Adrenal gland (tissue), 9 donors: ENCODE measurements at regions not wholly inside any gene's neighbourhood (a gene's known extent, or its start where the extent isn't known, plus 50 kb on each side); places are given as distances from the start of the nearest gene placed in this dataset.

Experiments
- DNase-seq, 7 donors: peaks; one replicate each; pipeline ENCODE4 v3.0.0-alpha.2; 2019 to 2020
- H3K27ac ChIP-seq, 5 donors: fragments of 200-600 bp; sonication (generic) in 4 of 5; 1 replicate in 3 of 5; 2 replicates in 2 of 5; pipeline versions ENCODE4 v1.5.1 to v1.8.0; 2016 to 2020; ENCODE audit warnings: mild to moderate bottlenecking in 1 of 5
- H3K27me3 ChIP-seq: fragments of 200-600 bp; 2 replicates; pipeline ENCODE4 v1.8.0; 2021
- H3K36me3 ChIP-seq, 2 donors: fragments of 200-600 bp; replicated peaks in 1 of 2; 1 replicate in 1 of 2; 2 replicates in 1 of 2; pipeline versions ENCODE4 v1.5.1 to v1.8.0; 2018 to 2022
- H3K4me1 ChIP-seq, 2 donors: fragments of 200-600 bp; replicated peaks in 1 of 2; 1 replicate in 1 of 2; 2 replicates in 1 of 2; pipeline versions ENCODE4 v1.5.1 to v1.8.0; 2018 to 2021
- H3K4me3 ChIP-seq, 4 donors: fragments of 200-600 bp; sonication (generic) in 3 of 4; one replicate each; pipeline ENCODE4 v1.5.1; 2016 to 2018
- H3K9me3 ChIP-seq, 3 donors: fragments of 200-600 bp; sonication (generic) in 1 of 3; replicated peaks in 1 of 3; 1 replicate in 2 of 3; 2 replicates in 1 of 3; pipeline versions ENCODE4 v1.5.1 to v1.8.0; 2016 to 2021
- CTCF ChIP-seq, 6 experiments: fragments of 450-650 bp in 4 of 6; fragments of 200-600 bp in 2 of 6; sonication (generic) in 1 of 6; IDR thresholded peaks; 1 replicate in 5 of 6; 2 replicates in 1 of 6; pipeline versions ENCODE4 v1.5.1 to v1.8.0; 2016 to 2021; ENCODE audit warnings: antibody characterized with exemption in 6 of 6, mild to moderate bottlenecking in 2 of 6, moderate library complexity in 1 of 6
- POLR2A ChIP-seq, 2 donors: fragments of 450-650 bp; IDR thresholded peaks; one replicate each; pipeline ENCODE4 v1.6.1; 2017; ENCODE audit warnings: antibody characterized with exemption in 2 of 2, mild to moderate bottlenecking in 2 of 2, moderate library complexity in 1 of 2
- WGBS, 4 donors: extraction: QIAGEN DNeasy Blood & Tissue Kit in 2 of 4; methylation state at CpG; one replicate each; pipeline versions ENCODE4 v1.1.5 to v1.1.7; 2013 to 2017; 5-methylcytosine and 5-hydroxymethylcytosine counted together
- intact Hi-C, 2 donors: fragments of 100-400 bp; cut with DNase I; formaldehyde crosslinking; loops; one replicate each; pipeline versions ENCODE4 v1.14.1 to v1.15.0; 2022 to 2023
- donor health status: healthy with polysubstance abuse.
- donor health status: Bipolar disorder and iron deficiency.
- donor health status: DM: yes; HTN: yes; CAD: no.
- donor health status: DM: no; HTN: no; CAD: no.
- donor health status: DM: no; HTN: no; CAD: no.

- Histone ChIP-seq H3K9me3 (no peaks in the 10 kb centered on the region), H3K4me1 (no peaks in the 10 kb centered on the region), H3K27me3 (no peaks in the 10 kb centered on the region), H3K36me3 (no peaks in the 10 kb centered on the region), H3K27ac (no peak overlapping the region), H3K4me3 (no peak overlapping the region)
- intact Hi-C loops, result no loop called here
- 40 to 65% (median 60%) methylated on average over 12 of the region's 12 CpGs for WGBS, 4 donors
- TF ChIP-seq CTCF (IDR thresholded peaks at IDR 0.05) (no peak), POLR2A (IDR thresholded peaks at IDR 0.05) (no peak)
- DNase-seq, result no peak
These were observed 75.2 kb downstream of the RTL6 start for GRCh38 chr22:44422746-44423380.

DNA sequence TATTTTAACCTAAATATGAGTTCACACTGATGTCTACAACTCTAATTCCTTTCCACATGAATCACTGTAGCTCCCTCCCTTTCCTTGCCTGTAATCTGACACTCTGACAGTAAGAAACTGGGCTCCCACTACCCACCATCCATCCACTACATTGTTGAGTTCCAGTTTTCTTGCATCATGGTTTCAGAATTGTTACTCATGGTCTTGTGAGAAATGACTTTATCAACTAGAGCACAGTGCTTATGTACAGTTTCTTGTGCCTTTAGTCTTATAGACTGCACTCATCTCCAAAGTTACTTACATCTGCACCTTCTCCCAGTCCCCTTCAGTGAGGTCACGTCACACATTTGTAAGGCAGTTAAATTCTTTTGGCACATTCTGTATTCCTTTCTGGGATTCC, 78.6 kb downstream of the RTL6 start:
- Histone ChIP-seq H3K4me3 (no peak overlapping the region), H3K4me1 (no peaks in the 10 kb centered on the region), H3K36me3 (no peaks in the 10 kb centered on the region), H3K27ac (no peak overlapping the region), H3K9me3 (no peaks in the 10 kb centered on the region), H3K27me3 (no peaks in the 10 kb centered on the region)
- intact Hi-C loops, result no loop called here
- 58 to 92% (median 66%) methylated on average over 1 of the region's 1 CpG for WGBS, 4 donors
- no peak for TF ChIP-seq POLR2A (IDR thresholded peaks at IDR 0.05)
- TF ChIP-seq CTCF (IDR thresholded peaks at IDR 0.05), result no peak
- DNase-seq, result no peak

- intact Hi-C loops, result no loop called here
- no peak for DNase-seq
- WGBS, 4 donors, result 84 to 89% (median 87%) methylated on average over 11 of the region's 11 CpGs
- Histone ChIP-seq H3K36me3 (no peaks in the 10 kb centered on the region), H3K27me3 (no peaks in the 10 kb centered on the region), H3K4me1 (no peaks in the 10 kb centered on the region), H3K4me3 (no peak overlapping the region), H3K27ac (no peak overlapping the region), H3K9me3 (no peaks in the 10 kb centered on the region)
- TF ChIP-seq POLR2A (IDR thresholded peaks at IDR 0.05) (no peak), CTCF (IDR thresholded peaks at IDR 0.05) (no peak)
These were observed 84.8 kb downstream of the RTL6 start for GRCh38 chr22:44413211-44413610.

- intact Hi-C loops, result no loop called here
- DNase-seq, result no peak
- Histone ChIP-seq H3K4me1 (no peaks in the 10 kb centered on the region), H3K27ac (no peak overlapping the region), H3K27me3 (no peaks in the 10 kb centered on the region), H3K9me3 (no peaks in the 10 kb centered on the region), H3K36me3 (no peaks in the 10 kb centered on the region), H3K4me3 (no peak overlapping the region)
- 78 to 88% (median 81%) methylated on average over 7 to 19 of the region's 19 CpGs for WGBS, 4 donors
- TF ChIP-seq CTCF (IDR thresholded peaks at IDR 0.05) (no peak), POLR2A (IDR thresholded peaks at IDR 0.05) (no peak)
These were observed 85.8 kb downstream of the RTL6 start for GRCh38 chr22:44412136-44412731.
